ENCODE measurements at regions not wholly inside any gene's neighbourhood (a gene's known extent, or its start where the extent isn't known, plus 50 kb on each side); places are given as distances from the start of the nearest gene placed in this dataset.
A peak's percentile ranks its signal among the peaks of the same experiment; 100 is the strongest.

DNA sequence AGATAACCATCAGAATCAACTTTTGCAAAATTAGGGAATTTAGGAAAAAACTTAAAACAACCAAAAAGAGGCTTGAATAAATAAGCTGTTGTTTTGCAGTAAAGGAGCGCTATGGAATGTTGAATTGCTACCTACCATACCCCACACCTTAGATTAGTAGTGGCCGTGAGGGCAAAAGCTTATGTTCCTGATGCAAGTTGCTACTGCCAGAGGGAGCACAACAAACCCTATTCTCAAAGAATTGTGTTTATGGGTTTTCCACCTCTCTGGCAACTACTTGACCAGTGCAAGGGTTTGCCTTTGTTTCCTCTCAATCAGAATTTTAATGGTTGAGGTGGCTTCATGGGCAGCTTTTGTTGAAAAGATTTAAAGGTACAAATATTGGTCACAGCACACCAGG is 268.1 kb downstream of the LAS1L start:
- Histone ChIP-seq H3K4me3 (ENCODE audit: low read length) (no peak overlapping the region), H3K27me3 (ENCODE audit: control insufficient read depth, insufficient read depth, low read length, poor library complexity, severe bottlenecking) (no peaks in the 10 kb centered on the region), H3K4me1 (ENCODE audit: control insufficient read depth, insufficient read depth, low read length) (no peaks in the 10 kb centered on the region), H3K27ac (ENCODE audit: low read depth, low read length) (no peak overlapping the region), H3K36me3 (ENCODE audit: control insufficient read depth, insufficient read depth, low read length) (no peaks in the 10 kb centered on the region), H3K9me3 (ENCODE audit: control insufficient read depth, low read length) (no peaks in the 10 kb centered on the region), H3K9ac (ENCODE audit: extremely low read depth, low read length, poor library complexity, severe bottlenecking) (no peak overlapping the region)
- Mint-ChIP-seq H3K27me3 (ENCODE audit: insufficient read depth) (no peaks in the 10 kb centered on the region), H3K4me1 (peaks cover 7% of the 10 kb centered on the region), H3K27ac (no peak overlapping the region), H3K36me3 (ENCODE audit: low read depth) (no peaks in the 10 kb centered on the region), H3K9me3 (peaks cover 22% of the 10 kb centered on the region), H3K4me3 (no peak overlapping the region)
- TF ChIP-seq, protein P1, sequence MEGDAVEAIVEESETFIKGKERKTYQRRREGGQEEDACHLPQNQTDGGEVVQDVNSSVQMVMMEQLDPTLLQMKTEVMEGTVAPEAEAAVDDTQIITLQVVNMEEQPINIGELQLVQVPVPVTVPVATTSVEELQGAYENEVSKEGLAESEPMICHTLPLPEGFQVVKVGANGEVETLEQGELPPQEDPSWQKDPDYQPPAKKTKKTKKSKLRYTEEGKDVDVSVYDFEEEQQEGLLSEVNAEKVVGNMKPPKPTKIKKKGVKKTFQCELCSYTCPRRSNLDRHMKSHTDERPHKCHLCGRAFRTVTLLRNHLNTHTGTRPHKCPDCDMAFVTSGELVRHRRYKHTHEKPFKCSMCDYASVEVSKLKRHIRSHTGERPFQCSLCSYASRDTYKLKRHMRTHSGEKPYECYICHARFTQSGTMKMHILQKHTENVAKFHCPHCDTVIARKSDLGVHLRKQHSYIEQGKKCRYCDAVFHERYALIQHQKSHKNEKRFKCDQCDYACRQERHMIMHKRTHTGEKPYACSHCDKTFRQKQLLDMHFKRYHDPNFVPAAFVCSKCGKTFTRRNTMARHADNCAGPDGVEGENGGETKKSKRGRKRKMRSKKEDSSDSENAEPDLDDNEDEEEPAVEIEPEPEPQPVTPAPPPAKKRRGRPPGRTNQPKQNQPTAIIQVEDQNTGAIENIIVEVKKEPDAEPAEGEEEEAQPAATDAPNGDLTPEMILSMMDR (conservative IDR thresholded peaks at IDR 0.05) = no peak
- DNase-seq = no peak
- 80 to 100% methylated on average over 1 of the region's 2 CpGs for WGBS, 2 experiments (ENCODE audit: insufficient coverage in 1 of 2, insufficient read length in 1 of 2)

DNA sequence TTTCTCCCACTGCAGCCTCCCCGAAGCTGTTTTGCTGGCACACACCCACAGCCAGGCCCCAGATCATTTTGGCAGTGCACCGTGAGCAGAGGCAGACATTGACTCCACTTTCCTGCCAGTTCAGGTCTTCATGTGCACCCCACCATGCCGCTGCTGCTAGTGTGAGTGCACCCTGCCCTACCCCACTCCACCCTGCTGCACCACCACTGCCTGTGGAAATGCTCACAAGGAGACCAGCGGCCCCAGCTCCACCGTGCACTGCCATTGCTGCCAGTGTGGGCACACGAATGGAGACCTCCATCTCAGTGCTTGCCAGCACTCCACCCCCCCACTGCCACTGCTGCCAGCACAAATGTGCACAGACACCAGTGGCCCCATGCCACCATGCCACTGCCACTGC is 277.6 kb upstream of the ZC4H2 start:
- H3K4me1 Mint-ChIP-seq = no peaks in the 10 kb centered on the region
- H3K27ac ChIP-seq (ENCODE audit: low read depth, low read length) = no peak overlapping the region
- peaks cover 77% of the 10 kb centered on the region for H3K9me3 Mint-ChIP-seq
- no peaks in the 10 kb centered on the region for H3K27me3 Mint-ChIP-seq (ENCODE audit: insufficient read depth)
- H3K4me3 Mint-ChIP-seq = no peak overlapping the region
- no peaks in the 10 kb centered on the region for H3K9me3 ChIP-seq (ENCODE audit: control insufficient read depth, low read length)
- TF ChIP-seq, protein P1 (conservative IDR thresholded peaks at IDR 0.05) = no peak
- H3K36me3 Mint-ChIP-seq (ENCODE audit: low read depth) = peaks cover 6% of the 10 kb centered on the region
- no peaks in the 10 kb centered on the region for H3K27me3 ChIP-seq (ENCODE audit: control insufficient read depth, insufficient read depth, low read length, poor library complexity, severe bottlenecking)
- WGBS, 2 experiments (ENCODE audit: insufficient coverage in 1 of 2, insufficient read length in 1 of 2) = 96% methylated on average over 6 of the region's 6 CpGs; no CpG with 5 or more reads in 1 of the 2 experiments
- no peaks in the 10 kb centered on the region for H3K4me1 ChIP-seq (ENCODE audit: control insufficient read depth, insufficient read depth, low read length)
- no peak overlapping the region for H3K9ac ChIP-seq (ENCODE audit: extremely low read depth, low read length, poor library complexity, severe bottlenecking)
- no peak overlapping the region for H3K27ac Mint-ChIP-seq
- DNase-seq = no peak
- no peak overlapping the region for H3K4me3 ChIP-seq (ENCODE audit: low read length)
- no peaks in the 10 kb centered on the region for H3K36me3 ChIP-seq (ENCODE audit: control insufficient read depth, insufficient read depth, low read length)

DNA sequence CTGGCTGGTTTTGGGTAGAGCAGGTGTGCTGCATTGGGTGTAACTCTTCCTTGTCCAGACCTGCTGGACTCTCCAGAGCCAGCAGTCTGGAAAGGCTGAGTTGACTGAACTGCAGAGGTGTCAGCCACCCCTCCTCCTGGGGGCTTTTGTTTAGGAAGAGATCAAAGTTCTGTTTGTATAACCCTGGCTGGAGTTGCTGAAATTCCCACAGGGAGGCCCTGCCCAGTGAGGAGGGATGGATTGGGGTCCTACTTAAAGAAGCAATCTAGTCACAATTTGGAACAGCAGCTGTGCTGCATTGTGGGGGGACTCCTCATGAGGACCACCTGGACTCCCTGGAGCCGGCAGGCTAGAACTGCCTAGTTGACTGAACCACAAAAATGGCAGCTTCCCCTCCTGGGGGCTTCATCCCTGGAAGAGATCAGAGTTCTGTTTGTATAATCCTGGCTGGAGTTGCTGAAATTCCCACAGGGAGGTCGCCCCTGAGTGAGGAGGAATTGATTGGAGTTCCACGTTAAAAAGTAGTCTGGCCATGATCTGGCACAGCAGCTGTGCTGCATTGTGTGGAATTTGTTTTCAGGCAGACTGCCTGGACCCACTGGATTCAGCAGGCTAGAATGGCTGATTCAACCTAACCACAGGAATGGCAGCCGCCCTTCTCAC is 264.9 kb upstream of the ZC4H2 start:
- Histone ChIP-seq H3K4me1 (ENCODE audit: control insufficient read depth, insufficient read depth, low read length) (peaks cover 4% of the 10 kb centered on the region), H3K36me3 (ENCODE audit: control insufficient read depth, insufficient read depth, low read length) (no peaks in the 10 kb centered on the region), H3K9me3 (ENCODE audit: control insufficient read depth, low read length) (peaks cover 40% of the 10 kb centered on the region), H3K27me3 (ENCODE audit: control insufficient read depth, insufficient read depth, low read length, poor library complexity, severe bottlenecking) (no peaks in the 10 kb centered on the region), H3K9ac (ENCODE audit: extremely low read depth, low read length, poor library complexity, severe bottlenecking) (peak overlapping the region; percentile 6), H3K4me3 (ENCODE audit: low read length) (no peak overlapping the region), H3K27ac (ENCODE audit: low read depth, low read length) (no peak overlapping the region)
- peak; percentile 44 for DNase-seq
- TF ChIP-seq, protein P1 (conservative IDR thresholded peaks at IDR 0.05) = no peak
- H3K4me3 Mint-ChIP-seq = no peak overlapping the region
- H3K27me3 Mint-ChIP-seq (ENCODE audit: insufficient read depth) = no peaks in the 10 kb centered on the region
- peaks cover 84% of the 10 kb centered on the region for H3K9me3 Mint-ChIP-seq
- 69% methylated on average over 4 of the region's 4 CpGs; no CpG with 5 or more reads in 1 of the 2 experiments for WGBS, 2 experiments (ENCODE audit: insufficient coverage in 1 of 2, insufficient read length in 1 of 2)
- H3K36me3 Mint-ChIP-seq (ENCODE audit: low read depth) = peaks cover 17% of the 10 kb centered on the region
- H3K4me1 Mint-ChIP-seq = peaks cover 5% of the 10 kb centered on the region
- H3K27ac Mint-ChIP-seq = no peak overlapping the region

All from endodermal cell (in vitro differentiated cells).